PC-3 (cell line): ENCODE measurements at regions not wholly inside any gene's neighbourhood (a gene's known extent, or its start where the extent isn't known, plus 50 kb on each side); places are given as distances from the start of the nearest gene placed in this dataset.

Experiments used
- ATAC-seq: fragments of 200-7000 bp; cut with Tn5 transposase; 2 replicates; pipeline ENCODE4 v1.9.1; 2020; ENCODE audit warnings: mild to moderate bottlenecking, moderate library complexity
- BruUV-seq: library from RNA; stranded (reverse); fragments of 400-500 nt; replicated peaks from 2 replicates; lab custom pipeline; 2021; lab: Mats Ljungman, UMichigan
- CTCF ChIA-PET: fragments of 300-600 bp; sonication (Branson Sonifier 250); formaldehyde crosslinking; loops from one replicate; lab custom pipeline; 2022; ENCODE audit warnings: antibody characterized with exemption; lab: Charles Lee
- POLR2A ChIA-PET: fragments of 300-600 bp; sonication (Branson Sonifier 250); formaldehyde crosslinking; loops from one replicate; lab custom pipeline; 2022; ENCODE audit warnings: antibody characterized with exemption; ENCODE audit not compliant: unreplicated experiment; lab: Charles Lee
- DNase-seq: peaks from one replicate; pipeline ENCODE4 v3.0.0-alpha.2; 2015
- H2AFZ ChIP-seq: fragments of 300-600 bp; sonication (generic); 2 replicates; pipeline ENCODE4 v1.6.0; 2016; ENCODE audit warnings: antibody characterized with exemption, low read length
- H3F3A ChIP-seq: fragments of 300-600 bp; sonication (generic); one replicate; pipeline ENCODE4 v1.6.0; 2017; ENCODE audit warnings: antibody characterized with exemption, low read length, control low read depth, mild to moderate bottlenecking; ENCODE audit not compliant: unreplicated experiment
- H3K27ac ChIP-seq: fragments of 300-600 bp; sonication (generic); 2 replicates; pipeline ENCODE4 v1.5.1; 2016; ENCODE audit warnings: mild to moderate bottlenecking, low read length
- H3K27me3 ChIP-seq: fragments of 300-600 bp; sonication (generic); 2 replicates; pipeline ENCODE4 v1.6.1; 2016; ENCODE audit warnings: low read length, mixed read lengths
- H3K36me3 ChIP-seq: fragments of 300-600 bp; sonication (generic); 2 replicates; pipeline ENCODE4 v1.6.1; 2016; ENCODE audit warnings: low read depth, mixed run types, low read length, mixed read lengths
- H3K4me1 ChIP-seq: fragments of 300-600 bp; sonication (generic); 2 replicates; pipeline ENCODE4 v1.5.1; 2016; ENCODE audit warnings: low read length; ENCODE audit not compliant: insufficient read depth
- H3K4me2 ChIP-seq: fragments of 300-600 bp; sonication (generic); 2 replicates; pipeline ENCODE4 v1.6.0; 2016; ENCODE audit warnings: low read length
- H3K4me3 ChIP-seq: fragments of 300-600 bp; sonication (generic); 2 replicates; pipeline ENCODE4 v1.5.1; 2016; ENCODE audit warnings: mild to moderate bottlenecking, low read length, mixed read lengths
- H3K79me2 ChIP-seq: fragments of 300-600 bp; sonication (generic); 2 replicates; pipeline ENCODE4 v1.6.1; 2017; ENCODE audit warnings: low read length, mixed read lengths
- H3K9ac ChIP-seq: fragments of 300-600 bp; sonication (generic); 2 replicates; pipeline ENCODE4 v1.6.0; 2016; ENCODE audit warnings: mild to moderate bottlenecking, low read length
- H3K9me2 ChIP-seq: fragments of 300-600 bp; sonication (generic); replicated peaks from 2 replicates; pipeline ENCODE4 v1.6.1; 2016; ENCODE audit warnings: mixed run types, low read length, mixed read lengths
- H3K9me3 ChIP-seq: fragments of 300-600 bp; sonication (generic); 2 replicates; pipeline ENCODE4 v1.6.1; 2016; ENCODE audit warnings: low read length, mixed read lengths
- H4K20me1 ChIP-seq: fragments of 300-600 bp; sonication (generic); 2 replicates; pipeline ENCODE4 v1.6.1; 2016; ENCODE audit warnings: low read length, mixed read lengths
- CTCF ChIP-seq: fragments of 300-600 bp; sonication (generic); conservative IDR thresholded peaks from 2 replicates; pipeline ENCODE4 v1.5.1; 2017; ENCODE audit warnings: antibody characterized with exemption, low read depth, mild to moderate bottlenecking, low read length
- EZH2 ChIP-seq: fragments of 300-600 bp; sonication (generic); IDR thresholded peaks from one replicate; pipeline ENCODE4 v1.6.1; 2017; ENCODE audit warnings: antibody characterized with exemption, mild to moderate bottlenecking, low read length; ENCODE audit not compliant: unreplicated experiment
- EZH2phosphoT487 ChIP-seq: fragments of 300-600 bp; sonication (generic); IDR thresholded peaks from 2 replicates; pipeline ENCODE4 v1.6.1; 2018; ENCODE audit warnings: mild to moderate bottlenecking, antibody characterized with exemption, low read length, borderline replicate concordance
- intact Hi-C: fragments of 100-400 bp; cut with micrococcal nuclease; formaldehyde crosslinking; loops from 2 replicates; pipeline ENCODE4 v1.9.0; 2023

- Histone ChIP-seq H3K4me2 (peak overlapping the region; percentile 24), H3K27ac (peak overlapping the region; percentile 69), H4K20me1 (no peaks in the 10 kb centered on the region), H3F3A (no peaks in the 10 kb centered on the region), H3K27me3 (no peaks in the 10 kb centered on the region), H3K4me3 (no peak overlapping the region), H3K9ac (peak overlapping the region; percentile 9; the same call in 1 of the 2 replicates), H3K4me1 (peaks cover 18% of the 10 kb centered on the region), H3K9me3 (no peaks in the 10 kb centered on the region), H3K36me3 (no peaks in the 10 kb centered on the region), H3K79me2 (no peaks in the 10 kb centered on the region), H3K9me2 (no peaks in the 10 kb centered on the region), H2AFZ (no peak overlapping the region)
- DNase-seq: peak; percentile 69
- BruUV-seq: no TSS peak
- TF ChIP-seq EZH2phosphoT487: no peak
- peak; percentile 77 for TF ChIP-seq CTCF
- peak; percentile 60 for ATAC-seq
- POLR2A ChIA-PET: no interaction called here
- CTCF ChIA-PET: interaction anchor here (0.6 to 2.7 kb wide), 7 partner anchors 92 to 570 kb away, joined by 3 to 22 read pairs (median 4); no protein-coding TSS in a partner anchor
- intact Hi-C loops: loop anchor here (1.0 to 10.0 kb wide), 6 partner anchors 107 to 653 kb away; no protein-coding TSS in a partner anchor
Measured at GRCh38 chr4:156475322-156475721, 496.3 kb downstream of the PDGFC start.

GRCh38 chr4:156473151-156473550 is 498.4 kb downstream of the PDGFC start:
- H3K27ac ChIP-seq: no peak overlapping the region
- DNase-seq (no peak), ATAC-seq (no peak)
- H3K9ac ChIP-seq: no peak overlapping the region
- no peaks in the 10 kb centered on the region for H3F3A ChIP-seq
- H2AFZ ChIP-seq: no peak overlapping the region
- H4K20me1 ChIP-seq: no peaks in the 10 kb centered on the region
- no peaks in the 10 kb centered on the region for H3K9me3 ChIP-seq
- TF ChIP-seq EZH2 (no peak), CTCF (no peak), EZH2phosphoT487 (no peak)
- H3K79me2 ChIP-seq: no peaks in the 10 kb centered on the region
- H3K4me2 ChIP-seq: no peak overlapping the region
- CTCF ChIA-PET: no interaction called here
- no TSS peak for BruUV-seq
- H3K4me3 ChIP-seq: no peak overlapping the region
- intact Hi-C loops: loop anchor here (10.0 kb wide), 1 partner anchor 178 kb away; no protein-coding TSS in a partner anchor
- POLR2A ChIA-PET: no interaction called here
- H3K9me2 ChIP-seq: no peaks in the 10 kb centered on the region
- H3K4me1 ChIP-seq: peaks cover 18% of the 10 kb centered on the region
- H3K36me3 ChIP-seq: no peaks in the 10 kb centered on the region
- H3K27me3 ChIP-seq: no peaks in the 10 kb centered on the region

- no peak for ATAC-seq
Measured at GRCh38 chr4:156472624-156473023, 499.0 kb downstream of the PDGFC start.

More at GRCh38 chr4:156472624-156473023, 499.0 kb downstream of the PDGFC start:
- ChIA-PET CTCF (no interaction called here), POLR2A (no interaction called here)
- H3K27ac ChIP-seq: no peak overlapping the region
- no peak for TF ChIP-seq EZH2
- no peak for TF ChIP-seq EZH2phosphoT487
- TF ChIP-seq CTCF: no peak
- no peaks in the 10 kb centered on the region for H3F3A ChIP-seq
- no peak overlapping the region for H3K4me3 ChIP-seq
- H3K27me3 ChIP-seq: no peaks in the 10 kb centered on the region
- peaks cover 18% of the 10 kb centered on the region for H3K4me1 ChIP-seq
- H3K36me3 ChIP-seq: no peaks in the 10 kb centered on the region
- intact Hi-C loops: loop anchor here (10.0 kb wide), 1 partner anchor 178 kb away; no protein-coding TSS in a partner anchor
- H3K9me3 ChIP-seq: no peaks in the 10 kb centered on the region
- BruUV-seq: no TSS peak
- H3K9ac ChIP-seq: no peak overlapping the region
- H3K9me2 ChIP-seq: no peaks in the 10 kb centered on the region
- no peaks in the 10 kb centered on the region for H3K79me2 ChIP-seq
- no peaks in the 10 kb centered on the region for H4K20me1 ChIP-seq
- no peak overlapping the region for H2AFZ ChIP-seq
- DNase-seq: no peak
- no peak overlapping the region for H3K4me2 ChIP-seq
